Stimulated activated naive CD4-positive, alpha-beta T cell treated with Interleukin-2 at 50 U/mL for 16 hours (primary cell): ENCODE measurements at regions not wholly inside any gene's neighbourhood (a gene's known extent, or its start where the extent isn't known, plus 50 kb on each side); places are given as distances from the start of the nearest gene placed in this dataset.

Experiments used
- DNase-seq: peaks from one replicate; lab custom pipeline; 2025; lab: John Stamatoyannopoulos, UW

DNA sequence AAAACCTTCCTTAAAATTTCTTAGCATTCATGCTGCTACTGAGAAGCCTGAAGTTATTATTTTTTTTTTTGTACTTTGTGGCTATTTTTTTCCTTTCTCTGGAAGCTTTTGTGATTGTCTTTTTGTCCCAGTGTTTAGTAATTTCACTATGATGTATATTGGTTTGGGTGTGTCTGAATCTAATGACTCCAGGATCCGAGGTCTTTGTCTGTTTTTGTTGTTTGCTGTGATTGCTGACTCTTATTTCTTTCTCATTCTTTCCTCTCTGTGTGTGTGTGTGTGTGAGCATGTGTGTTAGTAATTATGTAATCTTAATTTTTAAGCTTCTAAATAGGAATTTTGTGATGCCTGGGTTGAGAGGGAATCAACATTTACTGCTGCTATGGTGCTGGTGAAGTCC lies 152.0 kb downstream of the RAP2B start:
- DNase-seq = no peak

- DNase-seq = no peak
Observed at GRCh38 chr3:153315781-153316180, 153.8 kb downstream of the RAP2B start.

DNA sequence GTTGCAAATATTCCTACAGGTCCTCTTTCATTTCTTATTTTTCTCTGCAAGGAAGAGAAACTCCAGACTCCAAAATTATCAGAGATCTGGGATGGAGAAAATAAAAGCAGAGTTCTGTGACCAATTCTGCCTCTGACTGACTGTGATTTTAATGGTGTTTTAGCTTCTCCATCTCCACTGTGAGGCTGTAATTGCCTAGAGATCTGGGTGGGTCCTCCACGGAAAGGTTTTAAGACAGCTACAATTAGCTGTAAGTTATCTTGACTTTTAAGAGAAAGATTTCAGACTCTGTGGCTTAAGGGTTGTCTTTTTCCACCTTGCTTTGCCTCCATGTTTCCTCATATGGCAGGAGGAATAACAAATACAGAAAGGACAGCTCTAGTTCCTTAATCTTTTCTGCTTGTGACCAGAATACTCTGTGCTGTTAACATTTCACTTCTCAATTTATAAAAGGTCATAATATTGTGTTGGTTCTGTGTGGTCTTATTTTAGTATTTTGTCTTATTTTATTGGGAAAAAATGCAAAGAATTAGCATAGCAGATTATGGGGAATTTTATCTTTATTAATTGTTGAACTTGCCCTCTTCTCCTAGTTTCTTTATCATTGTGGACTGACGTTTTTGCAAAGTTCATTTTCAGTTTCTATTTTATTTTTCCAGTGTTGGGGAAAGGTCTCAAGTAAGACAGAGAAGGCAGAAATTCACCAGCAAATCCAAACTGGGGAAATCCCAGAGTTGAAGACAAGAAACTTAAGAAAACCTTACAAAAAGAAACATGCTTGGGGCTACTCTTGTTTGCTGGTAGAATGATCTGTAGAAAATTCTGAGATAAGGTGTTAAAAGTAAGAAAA lies 157.9 kb downstream of the RAP2B start:
- DNase-seq = no peak

GRCh38 chr3:153320585-153321128 lies 158.6 kb downstream of the RAP2B start:
- DNase-seq = no peak

GRCh38 chr3:153328690-153329089 lies 166.7 kb downstream of the RAP2B start:
- no peak for DNase-seq

DNA sequence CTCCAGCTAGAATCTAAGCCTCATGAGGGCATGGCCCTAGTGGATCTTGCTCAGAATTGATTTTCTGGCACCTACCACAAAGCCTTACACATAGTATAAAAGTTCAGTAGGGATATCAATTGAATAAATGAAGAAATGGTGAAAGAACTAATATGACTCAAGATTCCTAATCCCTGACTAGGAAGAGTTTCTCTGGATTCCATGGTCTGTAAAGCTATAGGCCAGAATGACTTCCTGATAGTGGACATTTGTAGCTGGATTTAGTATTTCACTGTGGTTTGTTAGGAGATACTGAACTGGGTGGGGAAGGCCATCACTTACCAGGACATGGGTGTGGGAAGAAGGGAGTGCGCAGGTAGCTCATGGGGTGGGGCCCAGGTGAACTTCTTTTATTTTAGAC lies 168.9 kb downstream of the RAP2B start:
- DNase-seq = no peak

GRCh38 chr3:153331676-153332075 lies 169.7 kb downstream of the RAP2B start:
- no peak for DNase-seq

DNA sequence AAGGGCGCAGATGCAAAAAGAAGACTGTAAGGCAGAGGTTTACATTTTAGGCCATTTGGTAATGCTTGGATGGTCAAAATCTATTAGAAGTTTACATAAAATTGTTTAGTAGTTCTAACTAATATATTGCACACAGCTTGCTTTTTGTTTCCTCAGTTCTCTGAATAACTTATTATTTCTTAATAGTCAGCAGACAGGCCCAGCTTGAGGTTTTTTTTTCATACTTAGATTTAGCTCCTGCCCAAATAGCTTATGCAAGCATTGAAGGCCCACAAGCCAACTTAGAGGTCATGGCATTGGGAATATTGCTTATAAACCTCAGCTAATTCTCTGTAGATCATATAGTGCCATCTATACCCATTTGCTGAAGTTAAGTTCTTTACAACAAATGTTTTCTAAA lies 172.5 kb downstream of the RAP2B start:
- DNase-seq = no peak

- no peak for DNase-seq
Observed at GRCh38 chr3:153337369-153337768, 175.3 kb downstream of the RAP2B start.

DNA sequence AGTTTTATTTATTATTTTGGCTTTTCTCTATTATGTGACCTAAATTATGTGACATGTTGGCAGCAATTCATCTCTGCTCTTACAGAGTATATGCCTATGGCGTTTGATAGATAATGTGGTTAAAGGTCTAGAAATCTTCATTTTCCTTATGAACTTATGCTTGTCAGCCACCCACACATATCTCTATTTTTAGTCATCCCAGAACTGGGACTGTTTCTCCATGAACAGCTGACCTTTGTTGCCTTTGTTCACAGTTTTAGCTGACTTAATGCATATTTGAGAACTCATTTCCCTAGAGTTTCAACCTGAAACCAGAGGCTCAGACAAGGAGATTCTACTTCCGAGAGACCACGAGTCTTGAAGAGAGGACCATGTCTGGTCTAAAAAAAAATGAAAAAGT lies 176.5 kb downstream of the RAP2B start:
- no peak for DNase-seq

GRCh38 chr3:153339065-153339464 lies 177.0 kb downstream of the RAP2B start:
- no peak for DNase-seq

DNA sequence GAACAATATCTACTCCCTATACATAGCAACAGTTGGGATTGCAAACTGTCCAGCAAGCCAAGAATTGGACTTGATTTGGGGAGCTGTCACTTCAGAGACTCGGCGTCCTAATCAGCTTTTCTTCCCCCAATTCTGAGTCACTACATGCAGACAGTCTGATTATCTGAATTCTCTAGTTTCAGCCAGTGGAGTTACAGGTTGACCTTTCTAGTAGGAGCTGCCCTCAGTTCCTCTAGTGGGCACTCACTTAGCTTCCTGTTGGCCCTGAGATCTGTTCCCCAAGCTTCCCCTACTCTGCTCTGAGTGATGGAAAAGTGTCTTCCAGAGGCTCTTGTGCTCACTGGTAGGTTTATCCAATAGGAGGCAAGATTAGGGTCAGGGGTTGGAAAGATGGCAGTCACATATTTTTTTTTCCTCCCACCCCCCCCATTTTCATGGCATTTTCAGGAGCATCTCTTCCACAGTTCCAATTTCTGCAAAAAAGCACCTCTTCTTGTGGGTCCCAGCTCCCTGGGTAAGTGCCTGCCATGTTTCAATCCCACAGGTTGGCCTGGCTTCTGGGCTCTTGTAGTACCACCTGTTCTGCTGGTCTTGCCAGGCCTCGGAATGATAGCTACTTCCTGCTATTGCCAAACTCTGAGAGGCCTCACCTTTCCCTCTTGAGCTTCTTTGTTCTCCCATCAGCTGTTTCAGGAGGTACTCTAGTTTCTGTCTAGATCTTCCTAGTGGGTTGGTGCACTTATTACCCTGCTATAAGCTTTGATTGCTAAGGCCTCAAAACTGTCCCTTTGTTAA lies 182.2 kb downstream of the RAP2B start:
- no peak for DNase-seq

- no peak for DNase-seq
Observed at GRCh38 chr3:153348457-153349107, 186.6 kb downstream of the RAP2B start.

DNA sequence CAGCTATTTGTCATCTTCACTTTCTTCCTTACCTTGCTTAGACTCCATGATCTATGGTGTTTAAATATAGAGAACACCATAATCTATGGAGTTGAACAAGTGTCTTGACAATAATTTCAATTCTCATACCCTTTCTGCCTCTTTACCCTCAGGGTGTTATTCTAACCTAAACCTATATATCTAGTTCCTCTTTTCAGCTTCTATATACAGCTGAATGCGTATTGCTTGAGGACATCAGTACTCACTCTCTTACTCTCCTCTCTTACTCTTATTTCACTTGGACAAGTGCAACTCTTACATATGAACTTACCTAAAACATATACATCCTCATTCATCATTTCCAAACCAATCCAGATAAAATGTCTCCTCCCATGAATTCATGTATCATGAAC lies 187.1 kb downstream of the RAP2B start:
- no peak for DNase-seq

DNA sequence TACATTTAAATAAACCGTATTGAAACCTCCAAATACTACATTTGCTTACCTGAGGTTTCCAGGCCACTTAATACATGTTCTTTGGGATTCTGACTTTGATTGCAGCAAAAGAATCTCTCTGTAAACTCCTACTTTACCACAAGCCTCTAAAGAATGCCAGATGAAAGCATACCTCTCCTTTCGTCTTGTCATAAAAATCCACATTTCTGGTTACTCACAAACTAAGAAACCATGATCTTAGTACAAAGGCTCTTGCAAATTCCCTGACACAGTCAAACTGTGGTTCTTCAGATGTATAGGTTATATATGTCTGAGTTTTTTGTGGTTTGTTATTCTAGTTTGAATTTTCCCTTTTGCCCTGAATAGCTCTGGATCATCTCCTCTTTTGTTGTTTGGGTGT lies 188.4 kb downstream of the RAP2B start:
- no peak for DNase-seq

DNA sequence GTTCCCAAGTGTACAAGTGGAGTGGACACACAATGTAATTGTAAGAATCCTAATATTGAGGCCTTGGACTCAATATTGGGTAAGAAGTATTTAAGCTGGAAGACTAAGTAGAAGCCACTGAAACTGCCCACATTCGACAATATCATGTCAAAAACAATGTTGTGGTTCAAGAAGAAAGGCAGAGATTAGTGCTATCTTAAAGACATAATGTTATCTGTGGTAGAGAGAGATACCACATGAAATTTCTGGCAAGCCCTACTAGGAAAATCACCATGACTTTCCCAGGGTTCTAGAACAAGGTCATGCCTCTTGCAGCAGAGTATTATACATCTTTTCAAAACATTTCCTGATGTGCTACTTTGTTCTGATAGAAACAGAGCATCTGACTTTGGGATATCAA lies 192.6 kb downstream of the RAP2B start:
- DNase-seq = no peak

- no peak for DNase-seq
Observed at GRCh38 chr3:153355559-153355958, 193.5 kb downstream of the RAP2B start.

DNA sequence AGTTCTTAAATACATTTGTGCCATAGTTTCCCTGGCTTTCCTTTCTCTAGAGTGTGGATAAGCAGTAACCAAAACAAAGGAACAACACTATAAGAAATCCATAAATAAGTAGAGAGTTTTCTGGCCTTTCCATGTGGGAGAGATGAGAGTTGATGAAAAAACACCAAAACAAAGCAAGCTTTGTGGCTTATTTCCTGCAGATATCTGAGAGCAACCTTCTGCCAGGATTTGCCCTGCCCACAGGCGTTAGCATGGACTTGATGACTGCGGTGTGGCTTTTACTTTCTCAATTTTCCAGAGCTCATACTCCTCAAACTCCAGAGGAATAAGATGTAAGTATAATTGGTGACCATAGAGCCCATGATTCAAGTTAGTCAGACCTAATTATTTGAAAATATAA lies 194.9 kb downstream of the RAP2B start:
- no peak for DNase-seq

- no peak for DNase-seq
Observed at GRCh38 chr3:153357436-153357835, 195.4 kb downstream of the RAP2B start.

DNA sequence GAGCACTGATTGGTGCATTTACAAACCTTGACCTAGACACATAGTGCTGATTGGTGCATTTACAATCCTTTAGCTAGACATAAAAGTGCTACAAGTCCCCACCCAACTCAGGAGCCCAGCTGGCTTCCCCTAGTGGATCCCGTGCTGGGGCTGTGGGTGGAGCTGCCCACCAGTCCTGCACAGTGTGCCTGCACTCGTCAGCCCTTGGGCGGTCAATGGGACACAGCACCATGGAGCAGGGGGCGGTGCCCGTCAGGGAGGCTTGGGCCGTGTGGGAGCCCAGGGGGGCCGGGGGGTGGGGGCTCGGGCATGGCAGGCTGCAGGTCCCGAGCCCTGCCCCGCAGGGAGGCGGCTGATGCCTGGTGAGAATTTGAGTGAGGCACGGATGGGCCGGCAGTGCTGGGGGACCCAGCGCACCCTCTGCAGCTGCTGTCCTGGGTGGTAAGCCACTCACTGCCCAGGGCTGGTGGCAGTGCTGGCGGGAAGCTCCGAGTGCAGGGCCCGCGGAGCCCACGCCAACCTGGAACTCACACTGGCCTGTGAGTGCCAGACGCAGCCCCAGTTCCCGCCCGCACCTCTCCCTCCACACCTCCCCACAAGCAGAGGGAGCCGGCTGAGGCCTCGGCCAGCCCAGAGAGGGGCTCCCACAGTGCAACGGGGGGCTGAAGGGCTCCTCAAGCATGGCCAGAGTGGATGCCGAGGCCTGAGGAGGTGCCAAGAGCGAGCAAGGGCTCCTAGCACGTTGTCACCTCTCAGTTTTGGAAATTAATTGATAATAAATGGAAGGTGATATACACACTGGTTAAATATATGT lies 207.7 kb downstream of the RAP2B start:
- DNase-seq = no peak

GRCh38 chr3:153370680-153371079 lies 208.7 kb downstream of the RAP2B start:
- no peak for DNase-seq

DNA sequence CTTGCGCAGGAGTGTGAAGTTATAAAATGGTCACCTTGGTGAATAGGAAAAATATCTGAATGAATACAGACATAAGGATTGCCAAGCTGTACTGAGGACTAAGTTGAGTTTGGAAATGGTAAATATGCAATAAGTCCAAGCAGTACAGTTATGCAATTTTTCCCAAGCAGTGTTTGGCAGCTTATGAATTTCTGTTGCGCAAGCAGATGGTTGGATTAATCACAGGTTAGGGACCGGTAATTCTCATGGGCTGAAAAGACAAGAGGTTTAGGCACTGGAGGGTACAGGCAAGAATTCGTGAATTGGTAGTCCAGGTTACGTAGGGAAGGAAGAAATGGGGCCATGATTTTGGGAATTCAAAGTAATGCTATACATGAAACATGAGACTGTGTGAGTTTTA lies 210.3 kb downstream of the RAP2B start:
- no peak for DNase-seq
